HG02852 (cell line): ENCODE measurements at regions not wholly inside any gene's neighbourhood (a gene's known extent, or its start where the extent isn't known, plus 50 kb on each side); places are given as distances from the start of the nearest gene placed in this dataset.

Experiments
- ATAC-seq: cut with Tn5 transposase; IDR thresholded peaks from one replicate; pipeline ENCODE4 v1.9.1; 2021; ENCODE audit warnings: mild to moderate bottlenecking, moderate library complexity; ENCODE audit not compliant: unreplicated experiment

GRCh38 chr2:226064932-226065570 lies 665.5 kb downstream of the NYAP2 start:
- no peak for ATAC-seq

GRCh38 chr2:226063704-226064440 lies 664.4 kb downstream of the NYAP2 start:
- ATAC-seq, result no peak

GRCh38 chr2:226059961-226060627 lies 660.6 kb downstream of the NYAP2 start:
- ATAC-seq, result no peak

GRCh38 chr2:226057914-226058313 lies 658.4 kb downstream of the NYAP2 start:
- ATAC-seq, result no peak

GRCh38 chr2:226057365-226057764 lies 657.9 kb downstream of the NYAP2 start:
- no peak for ATAC-seq

GRCh38 chr2:226052772-226053416 lies 653.4 kb downstream of the NYAP2 start:
- ATAC-seq, result no peak

- ATAC-seq, result no peak
These were observed 651.3 kb downstream of the NYAP2 start for GRCh38 chr2:226050822-226051221.

- ATAC-seq, result no peak
These were observed 649.1 kb downstream of the NYAP2 start for GRCh38 chr2:226048611-226049010.

GRCh38 chr2:226045080-226045479 lies 645.6 kb downstream of the NYAP2 start:
- no peak for ATAC-seq

- no peak for ATAC-seq
These were observed 640.9 kb downstream of the NYAP2 start for GRCh38 chr2:226040344-226040900.

GRCh38 chr2:226037526-226037925 lies 638.0 kb downstream of the NYAP2 start:
- no peak for ATAC-seq

- no peak for ATAC-seq
These were observed 632.4 kb downstream of the NYAP2 start for GRCh38 chr2:226031647-226032501.

GRCh38 chr2:226030788-226031646 lies 631.5 kb downstream of the NYAP2 start:
- no peak for ATAC-seq

GRCh38 chr2:226030369-226030768 lies 630.9 kb downstream of the NYAP2 start:
- no peak for ATAC-seq

GRCh38 chr2:226023946-226024345 lies 624.4 kb downstream of the NYAP2 start:
- no peak for ATAC-seq

GRCh38 chr2:226023383-226023782 lies 623.9 kb downstream of the NYAP2 start:
- no peak for ATAC-seq

GRCh38 chr2:226020956-226021355 lies 621.4 kb downstream of the NYAP2 start:
- ATAC-seq, result no peak

GRCh38 chr2:226020176-226020575 lies 620.7 kb downstream of the NYAP2 start:
- ATAC-seq, result no peak

GRCh38 chr2:226018641-226019040 lies 619.1 kb downstream of the NYAP2 start:
- no peak for ATAC-seq
